GM12878 (cell line): ENCODE measurements at regions not wholly inside any gene's neighbourhood (a gene's known extent, or its start where the extent isn't known, plus 50 kb on each side); places are given as distances from the start of the nearest gene placed in this dataset.

Experiments
- SUZ12 ChIP-seq: fragments of 200-600 bp; sonication (generic); IDR thresholded peaks from one replicate; pipeline ENCODE4 v1.6.1; 2018; ENCODE audit warnings: antibody characterized with exemption, mild to moderate bottlenecking; ENCODE audit not compliant: unreplicated experiment
- TF ChIP-seq, protein P1 (sequence below): IDR thresholded peaks from 2 replicates; pipeline ENCODE4 v1.6.1; 2012; ENCODE audit warnings: low read depth, low read length, improper control_type of control experiment
- TF ChIP-seq, protein P2 (sequence below): IDR thresholded peaks from 2 replicates; pipeline ENCODE4 v1.6.1; 2012; ENCODE audit warnings: low read depth, low read length, improper control_type of control experiment

DNA sequence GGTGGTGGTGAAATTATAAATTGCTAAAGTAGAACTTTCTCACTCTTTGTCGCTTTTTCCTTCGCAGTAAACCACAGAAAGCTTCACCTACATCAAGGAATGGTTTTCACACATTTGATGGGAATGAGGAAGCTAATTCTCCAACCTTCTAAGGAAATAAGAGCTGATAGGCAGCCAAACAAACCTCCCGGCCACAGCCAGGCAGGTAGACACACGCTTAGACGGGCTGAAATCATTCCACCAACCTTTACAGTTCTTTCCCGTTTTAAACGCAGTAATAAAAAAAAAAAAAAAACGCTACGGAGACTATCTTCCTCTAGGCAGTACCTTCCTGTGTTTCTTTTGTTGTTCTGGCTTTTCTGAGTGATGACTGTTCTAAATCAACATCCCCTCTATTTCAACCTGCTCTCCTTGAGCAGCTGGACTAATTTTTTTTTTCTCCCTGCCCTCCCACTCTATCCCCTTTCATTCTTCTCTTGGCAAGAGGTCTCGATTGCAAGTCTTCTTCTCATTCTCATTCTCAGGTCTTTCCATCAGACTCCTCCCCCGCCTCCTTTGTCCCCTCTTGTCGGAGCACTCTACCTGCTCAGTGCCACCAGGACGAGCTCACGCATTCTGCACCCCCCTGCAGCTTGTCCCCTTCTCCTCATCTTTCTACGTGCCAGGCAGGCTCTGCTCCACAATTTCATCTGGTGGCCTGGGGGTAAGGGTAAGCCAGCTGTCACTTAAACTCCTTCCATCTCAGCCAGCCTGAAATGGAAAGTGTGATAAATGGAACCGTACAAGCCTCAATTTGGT lies 391.1 kb upstream of the MDFIC2 start:
- TF ChIP-seq, protein P1, sequence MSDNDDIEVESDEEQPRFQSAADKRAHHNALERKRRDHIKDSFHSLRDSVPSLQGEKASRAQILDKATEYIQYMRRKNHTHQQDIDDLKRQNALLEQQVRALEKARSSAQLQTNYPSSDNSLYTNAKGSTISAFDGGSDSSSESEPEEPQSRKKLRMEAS = no peak
- TF ChIP-seq, protein P2, sequence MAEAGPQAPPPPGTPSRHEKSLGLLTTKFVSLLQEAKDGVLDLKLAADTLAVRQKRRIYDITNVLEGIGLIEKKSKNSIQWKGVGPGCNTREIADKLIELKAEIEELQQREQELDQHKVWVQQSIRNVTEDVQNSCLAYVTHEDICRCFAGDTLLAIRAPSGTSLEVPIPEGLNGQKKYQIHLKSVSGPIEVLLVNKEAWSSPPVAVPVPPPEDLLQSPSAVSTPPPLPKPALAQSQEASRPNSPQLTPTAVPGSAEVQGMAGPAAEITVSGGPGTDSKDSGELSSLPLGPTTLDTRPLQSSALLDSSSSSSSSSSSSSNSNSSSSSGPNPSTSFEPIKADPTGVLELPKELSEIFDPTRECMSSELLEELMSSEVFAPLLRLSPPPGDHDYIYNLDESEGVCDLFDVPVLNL = no peak
- TF ChIP-seq SUZ12 = no peak
